H1 (cell line): ENCODE measurements at regions not wholly inside any gene's neighbourhood (a gene's known extent, or its start where the extent isn't known, plus 50 kb on each side); places are given as distances from the start of the nearest gene placed in this dataset.

Source experiments
- CTCF ChIA-PET: fragments of 300-600 bp; sonication (Branson Sonifier 250); formaldehyde crosslinking; loops from one replicate; lab custom pipeline; 2021; ENCODE audit not compliant: partially characterized antibody; lab: Charles Lee
- POLR2A ChIA-PET: fragments of 300-600 bp; sonication (Branson Sonifier 250); formaldehyde crosslinking; loops from one replicate; lab custom pipeline; 2021; ENCODE audit warnings: inconsistent platforms; ENCODE audit not compliant: partially characterized antibody; lab: Charles Lee
- DNase-seq, 2 experiments: peaks; one replicate each; pipeline versions ENCODE4 v3.0.0 to v3.0.0-alpha.2; 2010 to 2022; ENCODE audit warnings: low spot score in 2 of 2, low read depth in 1 of 2, mixed read lengths in 1 of 2
- FAIRE-seq: peaks from 2 replicates; lab custom pipeline; 2011; peaks lifted over from hg19 to GRCh38; lab: Jason Lieb, UNC
- H2AFZ ChIP-seq: 2 replicates; pipeline ENCODE4 v1.8.1; 2012; ENCODE audit warnings: low read length, inconsistent platforms
- H2AK5ac ChIP-seq: 2 replicates; pipeline ENCODE4 v1.6.1; 2013; ENCODE audit warnings: low read depth, low read length
- H2BK120ac ChIP-seq: replicated peaks from 2 replicates; pipeline ENCODE3; 2013; ENCODE audit warnings: low read depth, low read length, inconsistent platforms
- H2BK12ac ChIP-seq: 2 replicates; pipeline ENCODE4 v1.6.1; 2013; ENCODE audit warnings: low read depth, low read length
- H2BK15ac ChIP-seq: 2 replicates; pipeline ENCODE4 v1.6.1; 2013; ENCODE audit warnings: low read length
- H2BK20ac ChIP-seq: 2 replicates; pipeline ENCODE4 v1.6.1; 2013; ENCODE audit warnings: low read length
- H2BK5ac ChIP-seq: 2 replicates; pipeline ENCODE4 v1.6.1; 2013; ENCODE audit warnings: low read depth, low read length
- H3K14ac ChIP-seq: 2 replicates; pipeline ENCODE4 v1.6.1; 2013; ENCODE audit warnings: inconsistent platforms; ENCODE audit not compliant: insufficient read length
- H3K18ac ChIP-seq: 2 replicates; pipeline ENCODE4 v1.6.1; 2013; ENCODE audit warnings: low read length; ENCODE audit errors: extremely low read depth
- H3K23ac ChIP-seq: 2 replicates; pipeline ENCODE4 v1.6.1; 2013; ENCODE audit warnings: inconsistent platforms; ENCODE audit not compliant: insufficient read length
- H3K23me2 ChIP-seq: 2 replicates; pipeline ENCODE4 v1.6.1; 2013; ENCODE audit warnings: low read depth, low read length
- H3K27ac ChIP-seq: 2 replicates; pipeline ENCODE4 v1.6.1; 2011; ENCODE audit warnings: low read depth, low read length, inconsistent platforms
- H3K27me3 ChIP-seq, 4 experiments: replicated peaks in 1 of 4; 1 replicate in 1 of 4; 2 replicates in 3 of 4; pipeline versions ENCODE4 v1.6.1 to v1.8.1; 2011 to 2013; ENCODE audit warnings: low read length in 3 of 4, mild to moderate bottlenecking in 3 of 4, inconsistent platforms in 2 of 4, mixed read lengths in 2 of 4, moderate library complexity in 1 of 4; ENCODE audit not compliant: control insufficient read depth in 3 of 4, insufficient read depth in 3 of 4; ENCODE audit errors: extremely low read depth in 1 of 4
- H3K36me3 ChIP-seq, 4 experiments: 2 replicates each; pipeline versions ENCODE4 v1.6.1 to v1.8.1; 2011 to 2013; ENCODE audit warnings: mild to moderate bottlenecking in 4 of 4, low read length in 3 of 4, moderate library complexity in 2 of 4, control low read depth in 1 of 4, inconsistent platforms in 1 of 4; ENCODE audit not compliant: insufficient read depth in 4 of 4, control insufficient read depth in 2 of 4
- H3K4ac ChIP-seq: replicated peaks from 2 replicates; pipeline ENCODE3; 2013; ENCODE audit warnings: low read length, low read depth, mixed read lengths, inconsistent platforms; ENCODE audit not compliant: insufficient read length
- H3K4me1 ChIP-seq, 4 experiments: replicated peaks in 1 of 4; 1 replicate in 1 of 4; 2 replicates in 3 of 4; pipeline versions ENCODE4 v1.6.1 to v1.8.1; 2011 to 2013; ENCODE audit warnings: low read length in 3 of 4, inconsistent platforms in 2 of 4, mixed read lengths in 1 of 4; ENCODE audit not compliant: insufficient read depth in 4 of 4, control insufficient read depth in 3 of 4
- H3K4me2 ChIP-seq, 2 experiments: 2 replicates each; pipeline versions ENCODE4 v1.6.1 to v1.8.1; 2011 to 2013; ENCODE audit warnings: low read depth in 2 of 2, low read length in 2 of 2, control low read depth in 1 of 2, inconsistent platforms in 1 of 2, mild to moderate bottlenecking in 1 of 2; ENCODE audit not compliant: insufficient read depth in 1 of 2
- H3K4me3 ChIP-seq, 4 experiments: fragments of 200-600, 300-600 bp in 1 of 4; sonication (generic), shearing (Covaris generic), sonication (Bioruptor Twin) in 1 of 4; 2 replicates each; pipeline versions ENCODE4 v1.5.1 to v1.8.1; 2011 to 2016; ENCODE audit warnings: low read length in 4 of 4, low read depth in 3 of 4, control low read depth in 2 of 4, inconsistent platforms in 2 of 4, mild to moderate bottlenecking in 2 of 4, mixed read lengths in 1 of 4, moderate library complexity in 1 of 4; ENCODE audit not compliant: insufficient read depth in 2 of 4; ENCODE audit errors: extremely low read depth in 1 of 4
- H3K56ac ChIP-seq: replicated peaks from 2 replicates; pipeline ENCODE3; 2013; ENCODE audit warnings: low read depth, mild to moderate bottlenecking, mixed read lengths, low read length, inconsistent platforms; ENCODE audit not compliant: insufficient read length
- H3K79me1 ChIP-seq: 2 replicates; pipeline ENCODE4 v1.6.1; 2013; ENCODE audit warnings: low read depth, low read length, control low read depth
- H3K79me2 ChIP-seq, 2 experiments: 2 replicates each; pipeline versions ENCODE4 v1.6.1 to v1.8.1; 2012 to 2013; ENCODE audit warnings: low read length in 2 of 2, mild to moderate bottlenecking in 2 of 2, inconsistent platforms in 1 of 2; ENCODE audit not compliant: insufficient read depth in 2 of 2, control insufficient read depth in 1 of 2
- H3K9ac ChIP-seq, 4 experiments: replicated peaks in 1 of 4; 1 replicate in 1 of 4; 2 replicates in 3 of 4; pipeline versions ENCODE4 v1.6.1 to v1.8.1; 2011 to 2013; ENCODE audit warnings: low read depth in 3 of 4, low read length in 3 of 4, control low read depth in 2 of 4, mild to moderate bottlenecking in 2 of 4, moderate library complexity in 2 of 4, inconsistent platforms in 1 of 4; ENCODE audit errors: extremely low read depth in 1 of 4
- H3K9me3 ChIP-seq, 2 experiments: 2 replicates each; pipeline versions ENCODE4 v1.6.1 to v1.8.1; 2012 to 2013; ENCODE audit warnings: mild to moderate bottlenecking in 2 of 2, moderate library complexity in 2 of 2, control low read depth in 1 of 2, inconsistent platforms in 1 of 2, low read depth in 1 of 2, low read length in 1 of 2, mixed read lengths in 1 of 2; ENCODE audit not compliant: insufficient read depth in 2 of 2
- H4K20me1 ChIP-seq, 2 experiments: replicated peaks in 1 of 2; 2 replicates each; pipeline versions ENCODE3 to v1.8.1; 2011 to 2013; ENCODE audit warnings: inconsistent platforms in 2 of 2, low read length in 2 of 2, mild to moderate bottlenecking in 1 of 2; ENCODE audit not compliant: insufficient read depth in 2 of 2, control insufficient read depth in 1 of 2
- H4K5ac ChIP-seq: 2 replicates; pipeline ENCODE4 v1.6.1; 2013; ENCODE audit warnings: low read length, low read depth, mixed read lengths, inconsistent platforms; ENCODE audit not compliant: insufficient read length
- H4K8ac ChIP-seq: 2 replicates; pipeline ENCODE4 v1.8.0; 2013; ENCODE audit warnings: mild to moderate bottlenecking, moderate library complexity, low read length, inconsistent platforms; ENCODE audit not compliant: insufficient read depth; ENCODE audit errors: extremely low read depth
- H4K91ac ChIP-seq: replicated peaks from 2 replicates; pipeline ENCODE3; 2013; ENCODE audit warnings: low read length, mixed read lengths, inconsistent platforms; ENCODE audit not compliant: insufficient read length
- BACH1 ChIP-seq: IDR thresholded peaks from 2 replicates; pipeline ENCODE4 v1.6.1; 2012; ENCODE audit warnings: low read length, improper control_type of control experiment
- CEBPB ChIP-seq: IDR thresholded peaks from 2 replicates; pipeline ENCODE4 v1.6.1; 2012; ENCODE audit warnings: low read depth, low read length
- CTBP2 ChIP-seq: IDR thresholded peaks from 2 replicates; pipeline ENCODE4 v1.7.0; 2011; ENCODE audit warnings: borderline replicate concordance, mild to moderate bottlenecking, moderate library complexity, mixed read lengths, low read length; ENCODE audit not compliant: insufficient read depth, insufficient read length
- FOSL1 ChIP-seq: IDR thresholded peaks from 2 replicates; pipeline ENCODE4 v1.6.1; 2011; ENCODE audit warnings: mild to moderate bottlenecking, low read depth, low read length, moderate library complexity; ENCODE audit not compliant: insufficient read depth
- POU5F1 ChIP-seq: IDR thresholded peaks from 2 replicates; pipeline ENCODE4 v1.6.1; 2011; ENCODE audit warnings: low read depth, mild to moderate bottlenecking, low read length, moderate library complexity
- SIN3A ChIP-seq, 2 experiments: IDR thresholded peaks in 1 of 2; conservative IDR thresholded peaks in 1 of 2; 2 replicates each; pipeline ENCODE4 v1.6.1; 2011 to 2012; ENCODE audit warnings: low read length in 2 of 2, improper control_type of control experiment in 1 of 2, low read depth in 1 of 2, mild to moderate bottlenecking in 1 of 2
- SP1 ChIP-seq: IDR thresholded peaks from 2 replicates; pipeline ENCODE4 v1.6.1; 2011; ENCODE audit warnings: low read depth, low read length
- SP4 ChIP-seq: IDR thresholded peaks from 2 replicates; pipeline ENCODE4 v1.6.1; 2012; ENCODE audit warnings: low read length, inconsistent platforms
- TBP ChIP-seq: IDR thresholded peaks from 2 replicates; pipeline ENCODE4 v1.6.1; 2011; ENCODE audit warnings: low read depth, low read length, improper control_type of control experiment

- no peak overlapping the region for H2AK5ac ChIP-seq
- H2BK15ac ChIP-seq, result no peak overlapping the region
- no peak overlapping the region for H3K14ac ChIP-seq
- H3K18ac ChIP-seq, result no peak overlapping the region
- no peaks in the 10 kb centered on the region for H3K9me3 ChIP-seq
- H3K9ac ChIP-seq, result no peak overlapping the region
- no peaks in the 10 kb centered on the region for H3K27me3 ChIP-seq
- no peak overlapping the region for H2BK120ac ChIP-seq
- no peaks in the 10 kb centered on the region for H3K23me2 ChIP-seq
- H3K4ac ChIP-seq, result no peak overlapping the region
- no peak for FAIRE-seq
- DNase-seq, result no peak
- H3K79me1 ChIP-seq, result no peaks in the 10 kb centered on the region; the same call in 1 of the 2 replicates
- TF ChIP-seq CTBP2 (no peak), SIN3A (conservative IDR thresholded peaks at IDR 0.05 in 1 of 2, IDR thresholded peaks at IDR 0.05 in 1 of 2; ENCODE audit: low read depth in 1 of 2, low read length in 2 of 2) (no peak), BACH1 (no peak), SP4 (no peak), FOSL1 (no peak), TBP (no peak), SP1 (no peak), POU5F1 (no peak), CEBPB (no peak)
- POLR2A ChIA-PET, result no interaction called here
- H3K27ac ChIP-seq, result no peak overlapping the region
- no peak overlapping the region for H2BK20ac ChIP-seq
- no peak overlapping the region for H3K56ac ChIP-seq
- H3K4me2 ChIP-seq, result no peak overlapping the region
- H3K4me1 ChIP-seq, result no peaks in the 10 kb centered on the region
- H3K79me2 ChIP-seq, result no peaks in the 10 kb centered on the region
- H2BK12ac ChIP-seq, result no peak overlapping the region
- no peak overlapping the region for H2AFZ ChIP-seq
- H3K23ac ChIP-seq, result no peak overlapping the region
- H4K91ac ChIP-seq, result no peak overlapping the region
- CTCF ChIA-PET, result interaction anchor here (1.7 kb wide), 1 partner anchor 8 kb away, joined by 4 read pairs; no protein-coding TSS in a partner anchor
- H2BK5ac ChIP-seq, result no peak overlapping the region
- no peak overlapping the region for H4K8ac ChIP-seq
- H3K36me3 ChIP-seq, result no peaks in the 10 kb centered on the region
- H3K4me3 ChIP-seq, result no peak overlapping the region
- H4K5ac ChIP-seq, result no peak overlapping the region
- H4K20me1 ChIP-seq, result no peaks in the 10 kb centered on the region
Observed at GRCh38 chr11:111104185-111104584, 141.3 kb upstream of the POU2AF2 start.
